SK-N-SH (cell line): ENCODE measurements at regions not wholly inside any gene's neighbourhood (a gene's known extent, or its start where the extent isn't known, plus 50 kb on each side); places are given as distances from the start of the nearest gene placed in this dataset.

Experiments used
- CTCF ChIA-PET: fragments of 300-600, 350-600 bp; formaldehyde crosslinking; extraction: SDS; loops from one replicate; lab custom pipeline; 2021; lab: Yijun Ruan, JAX
- POLR2A ChIA-PET: fragments of 350-600 bp; sonication (Branson Sonifier 250); formaldehyde crosslinking; extraction: SDS; loops from one replicate; lab custom pipeline; 2020; ENCODE audit warnings: antibody characterized with exemption, inconsistent platforms; lab: Yijun Ruan, JAX
- DNase-seq: peaks from one replicate; pipeline ENCODE4 v3.0.0; 2012
- H2AFZ ChIP-seq: fragments of 200-600 bp; sonication (generic); 2 replicates; pipeline ENCODE4 v1.8.1; 2016; ENCODE audit warnings: antibody characterized with exemption, mild to moderate bottlenecking, low read depth
- H3F3A ChIP-seq: fragments of 200-600 bp; sonication (generic); replicated peaks from 2 replicates; pipeline ENCODE3; 2016; ENCODE audit warnings: antibody characterized with exemption, mild to moderate bottlenecking; ENCODE audit not compliant: insufficient read depth
- H3K27ac ChIP-seq, 2 experiments: fragments of 200-500 bp in 1 of 2; fragments of 200-600 bp in 1 of 2; sonication (Bioruptor generic) in 1 of 2; sonication (generic), shearing (Covaris generic) in 1 of 2; 2 replicates each; pipeline versions ENCODE4 v1.5.1 to v1.6.1; 2014 to 2016; ENCODE audit warnings: low read depth in 2 of 2, inconsistent platforms in 1 of 2, low read length in 1 of 2, mild to moderate bottlenecking in 1 of 2, mixed read lengths in 1 of 2
- H3K27me3 ChIP-seq: fragments of 200-600 bp; sonication (generic), shearing (Covaris generic); 2 replicates; pipeline ENCODE4 v1.6.1; 2016; ENCODE audit warnings: mixed run types; ENCODE audit not compliant: insufficient read depth
- H3K36me3 ChIP-seq, 2 experiments: fragments of 200-500 bp in 1 of 2; fragments of 200-600 bp in 1 of 2; sonication (Bioruptor generic) in 1 of 2; sonication (generic) in 1 of 2; replicated peaks in 1 of 2; 2 replicates each; pipeline versions ENCODE3 to v1.5.1; 2014 to 2016; ENCODE audit warnings: low read length in 1 of 2, mild to moderate bottlenecking in 1 of 2; ENCODE audit not compliant: insufficient read depth in 2 of 2, control insufficient read depth in 1 of 2
- H3K4me1 ChIP-seq, 2 experiments: fragments of 200-500 bp in 1 of 2; fragments of 200-600 bp in 1 of 2; sonication (Bioruptor generic) in 1 of 2; sonication (generic), shearing (Covaris generic) in 1 of 2; 2 replicates each; pipeline versions ENCODE4 v1.5.1 to v1.6.1; 2014 to 2016; ENCODE audit warnings: low read depth in 1 of 2, low read length in 1 of 2, mixed run types in 1 of 2; ENCODE audit not compliant: insufficient read depth in 2 of 2, control insufficient read depth in 1 of 2
- H3K4me2 ChIP-seq: fragments of 200-600 bp; sonication (generic), shearing (Covaris generic); 2 replicates; pipeline ENCODE4 v1.6.1; 2017; ENCODE audit warnings: mixed run types
- H3K4me3 ChIP-seq, 2 experiments: fragments of 200-500 bp in 1 of 2; fragments of 200-600 bp in 1 of 2; sonication (Bioruptor generic) in 1 of 2; sonication (generic), shearing (Covaris generic) in 1 of 2; 2 replicates each; pipeline versions ENCODE4 v1.5.1 to v1.8.1; 2014 to 2016; ENCODE audit warnings: low read depth in 2 of 2, inconsistent platforms in 1 of 2, low read length in 1 of 2, mild to moderate bottlenecking in 1 of 2, mixed read lengths in 1 of 2, moderate library complexity in 1 of 2
- H3K79me2 ChIP-seq: fragments of 200-600 bp; sonication (generic); 2 replicates; pipeline ENCODE4 v1.8.1; 2017; ENCODE audit warnings: mild to moderate bottlenecking; ENCODE audit not compliant: insufficient read depth
- H3K9ac ChIP-seq: fragments of 200-600 bp; sonication (generic); 2 replicates; pipeline ENCODE4 v1.6.1; 2017; ENCODE audit warnings: mixed run types
- H3K9me2 ChIP-seq: fragments of 200-600 bp; sonication (generic); 2 replicates; pipeline ENCODE4 v1.6.1; 2017; ENCODE audit warnings: mixed run types
- H3K9me3 ChIP-seq: fragments of 200-600 bp; sonication (generic); 2 replicates; pipeline ENCODE4 v1.6.1; 2017; ENCODE audit warnings: mixed run types, mild to moderate bottlenecking, moderate library complexity
- H4K20me1 ChIP-seq: fragments of 200-600 bp; sonication (generic); 2 replicates; pipeline ENCODE4 v1.6.1; 2017; ENCODE audit warnings: mild to moderate bottlenecking, mixed run types; ENCODE audit not compliant: insufficient read depth
- CHD2 ChIP-seq: fragments of 150-350 bp; IDR thresholded peaks from 2 replicates; pipeline ENCODE4 v1.6.1; 2018; ENCODE audit warnings: low read length; ENCODE audit not compliant: partially characterized antibody
- EP300 ChIP-seq, 2 experiments: IDR thresholded peaks; 2 replicates each; pipeline versions ENCODE4 v1.4.0 to v1.6.1; 2012; ENCODE audit warnings: borderline replicate concordance in 1 of 2, low read depth in 1 of 2, low read length in 1 of 2
- FOXJ3 ChIP-seq: sonication (generic); formaldehyde crosslinking; IDR thresholded peaks from 2 replicates; pipeline ENCODE4 v1.5.1; 2020; ENCODE audit warnings: mild to moderate bottlenecking, missing genetic modification reagents
- FOXM1 ChIP-seq: IDR thresholded peaks from 2 replicates; pipeline ENCODE4 v1.4.0; 2012; ENCODE audit warnings: low read depth, mild to moderate bottlenecking
- GABPA ChIP-seq: IDR thresholded peaks from 2 replicates; pipeline ENCODE4 v1.4.0; 2012; ENCODE audit warnings: low read depth, mild to moderate bottlenecking
- MXI1 ChIP-seq: IDR thresholded peaks from 2 replicates; pipeline ENCODE4 v1.6.1; 2012; ENCODE audit warnings: mild to moderate bottlenecking, low read depth, low read length, improper control_type of control experiment
- PBX3 ChIP-seq: IDR thresholded peaks from 2 replicates; pipeline ENCODE4; 2012
- POLR2AphosphoS5 ChIP-seq: IDR thresholded peaks from 2 replicates; pipeline ENCODE4 v1.6.1; 2012; ENCODE audit warnings: low read depth, low read length
- REST ChIP-seq: IDR thresholded peaks from 2 replicates; pipeline ENCODE4 v1.6.1; 2012; ENCODE audit warnings: mild to moderate bottlenecking, low read depth, low read length, moderate library complexity
- RFX5 ChIP-seq: IDR thresholded peaks from 2 replicates; pipeline ENCODE4 v1.6.1; 2012; ENCODE audit warnings: mild to moderate bottlenecking, improper control_type of control experiment, low read length
- RXRA ChIP-seq: IDR thresholded peaks from 2 replicates; pipeline ENCODE4 v1.4.0; 2012; ENCODE audit warnings: low read depth, mild to moderate bottlenecking, borderline replicate concordance
- TAF1 ChIP-seq: IDR thresholded peaks from 2 replicates; pipeline ENCODE4 v1.6.1; 2012; ENCODE audit warnings: low read depth, mild to moderate bottlenecking, low read length, moderate library complexity, borderline replicate concordance
- TCF12 ChIP-seq: IDR thresholded peaks from 2 replicates; pipeline ENCODE4 v1.4.0; 2012
- TEAD4 ChIP-seq: IDR thresholded peaks from 2 replicates; pipeline ENCODE4 v1.4.0; 2012; ENCODE audit warnings: mild to moderate bottlenecking, borderline replicate concordance; ENCODE audit not compliant: insufficient read depth
- USF1 ChIP-seq: IDR thresholded peaks from 2 replicates; pipeline ENCODE4 v1.4.0; 2012; ENCODE audit warnings: low read depth, borderline replicate concordance
- YY1 ChIP-seq: IDR thresholded peaks from 2 replicates; pipeline ENCODE4 v1.4.0; 2012; ENCODE audit warnings: low read depth, mild to moderate bottlenecking
- WGBS: methylation state at CpG from one replicate; pipeline ENCODE4 v1.1.6; 2017; ENCODE audit warnings: low lambda C conversion rate; 5-methylcytosine and 5-hydroxymethylcytosine counted together

GRCh38 chr10:21249435-21249834 is 276.0 kb downstream of the SKIDA1 start:
- no peak overlapping the region for H3K4me2 ChIP-seq
- H4K20me1 ChIP-seq: no peaks in the 10 kb centered on the region
- H3K4me1 ChIP-seq: no peaks in the 10 kb centered on the region
- H2AFZ ChIP-seq: no peak overlapping the region
- 73% methylated on average over 1 of the region's 1 CpG for WGBS
- H3K27ac ChIP-seq: no peak overlapping the region
- CTCF ChIA-PET: no interaction called here
- no peak overlapping the region for H3K4me3 ChIP-seq
- H3K27me3 ChIP-seq: no peaks in the 10 kb centered on the region
- H3K9me3 ChIP-seq: no peaks in the 10 kb centered on the region
- POLR2A ChIA-PET: no interaction called here
- DNase-seq: no peak
- no peaks in the 10 kb centered on the region for H3K79me2 ChIP-seq
- no peaks in the 10 kb centered on the region for H3F3A ChIP-seq
- no peak for TF ChIP-seq POLR2AphosphoS5
- no peak for TF ChIP-seq RFX5
- TF ChIP-seq TCF12: no peak
- no peak for TF ChIP-seq REST
- TF ChIP-seq TEAD4: no peak
- TF ChIP-seq USF1: no peak
- TF ChIP-seq MXI1: no peak
- no peak for TF ChIP-seq FOXJ3
- TF ChIP-seq RXRA: no peak
- no peak for TF ChIP-seq TAF1
- TF ChIP-seq FOXM1: no peak
- TF ChIP-seq YY1: no peak
- TF ChIP-seq PBX3: no peak
- no peak for TF ChIP-seq GABPA
- TF ChIP-seq CHD2: no peak
- no peak for TF ChIP-seq EP300 (IDR thresholded peaks at IDR 0.05; ENCODE audit: borderline replicate concordance in 1 of 2, low read depth in 1 of 2, low read length in 1 of 2)
- H3K36me3 ChIP-seq: no peaks in the 10 kb centered on the region
- H3K9ac ChIP-seq: no peak overlapping the region
- no peaks in the 10 kb centered on the region for H3K9me2 ChIP-seq
